GM12878 (cell line): ENCODE measurements at regions not wholly inside any gene's neighbourhood (a gene's known extent, or its start where the extent isn't known, plus 50 kb on each side); places are given as distances from the start of the nearest gene placed in this dataset.

Experiments
- ATAC-seq: fragments of 200-7000 bp; cut with Tn5 transposase; 3 replicates; pipeline ENCODE4 v1.9.1; 2020; ENCODE audit warnings: mild to moderate bottlenecking, moderate library complexity
- BruUV-seq: library from RNA; stranded (reverse); fragments of 400-500 nt; replicated peaks from 2 replicates; lab custom pipeline; 2021; lab: Mats Ljungman, UMichigan
- CTCF ChIA-PET: fragments of 300-600 bp; sonication (Branson Sonifier 250); formaldehyde crosslinking; extraction: SDS; loops from one replicate; lab custom pipeline; 2021; ENCODE audit warnings: inconsistent platforms; lab: Yijun Ruan, JAX
- POLR2A ChIA-PET: fragments of 350-600 bp; formaldehyde crosslinking; extraction: SDS; loops from one replicate; lab custom pipeline; 2021; ENCODE audit warnings: inconsistent platforms; lab: Charles Lee
- RAD21 ChIA-PET: fragments of 300-600 bp; sonication (Branson Sonifier 250); formaldehyde crosslinking; loops from one replicate; lab custom pipeline; 2023; ENCODE audit warnings: antibody characterized with exemption; ENCODE audit not compliant: unreplicated experiment; lab: Charles Lee
- SMC1A ChIA-PET: fragments of 300-600 bp; sonication (Branson Sonifier 250); formaldehyde crosslinking; loops from one replicate; lab custom pipeline; 2023; ENCODE audit not compliant: unreplicated experiment, uncharacterized antibody; lab: Charles Lee
- DNase-seq: peaks from one replicate; pipeline ENCODE4 v3.0.0-alpha.2; 2011; ENCODE audit warnings: low read depth, low spot score
- FAIRE-seq: peaks from 3 replicates; lab custom pipeline; 2011; peaks lifted over from hg19 to GRCh38; lab: Jason Lieb, UNC
- H2AFZ ChIP-seq: 2 replicates; pipeline ENCODE4 v1.6.0; 2011; ENCODE audit warnings: low read depth, low read length, control low read depth; ENCODE audit not compliant: control insufficient read depth
- H3K27ac ChIP-seq: 2 replicates; pipeline ENCODE4 v1.5.1; 2011; ENCODE audit warnings: control low read depth; ENCODE audit not compliant: control insufficient read depth, insufficient read depth
- H3K27me3 ChIP-seq, 2 experiments: replicated peaks in 1 of 2; 2 replicates each; pipeline versions ENCODE4 v1.6.0 to v1.6.1; 2011; ENCODE audit warnings: low read length in 1 of 2; ENCODE audit not compliant: control insufficient read depth in 2 of 2, insufficient read depth in 2 of 2
- H3K36me3 ChIP-seq, 2 experiments: 2 replicates each; pipeline ENCODE4 v1.5.1; 2011; ENCODE audit warnings: low read length in 1 of 2; ENCODE audit not compliant: control insufficient read depth in 2 of 2, insufficient read depth in 2 of 2
- H3K4me1 ChIP-seq: 2 replicates; pipeline ENCODE4 v1.6.1; 2011; ENCODE audit warnings: mild to moderate bottlenecking, low read length, moderate library complexity, mixed read lengths; ENCODE audit not compliant: control insufficient read depth, insufficient read depth
- H3K4me2 ChIP-seq: 2 replicates; pipeline ENCODE4 v1.6.0; 2011; ENCODE audit warnings: control low read depth; ENCODE audit not compliant: control insufficient read depth, insufficient read depth
- H3K4me3 ChIP-seq: fragments of 200-600 bp; sonication (generic); 2 replicates; pipeline ENCODE4 v1.5.1; 2016
- H3K79me2 ChIP-seq: 2 replicates; pipeline ENCODE4 v1.6.0; 2011; ENCODE audit warnings: low read length; ENCODE audit not compliant: control insufficient read depth, insufficient read depth
- H3K9ac ChIP-seq: 2 replicates; pipeline ENCODE4 v1.8.0; 2011; ENCODE audit warnings: low read length, control low read depth, mixed read lengths; ENCODE audit not compliant: control insufficient read depth, insufficient read depth
- H3K9me3 ChIP-seq: replicated peaks from 3 replicates; pipeline ENCODE4 v1.5.1; 2011; ENCODE audit warnings: mild to moderate bottlenecking, low read length; ENCODE audit not compliant: control insufficient read depth, insufficient read depth
- H4K20me1 ChIP-seq: 2 replicates; pipeline ENCODE4 v1.6.0; 2011; ENCODE audit not compliant: control insufficient read depth, insufficient read depth
- CBFB ChIP-seq: IDR thresholded peaks from 2 replicates; pipeline ENCODE4 v1.6.1; 2016; ENCODE audit warnings: antibody characterized with exemption, low read depth
- MXI1 ChIP-seq: fragments of 150-350 bp; IDR thresholded peaks from 2 replicates; pipeline ENCODE4 v1.6.1; 2011; ENCODE audit warnings: low read depth, mild to moderate bottlenecking, inconsistent platforms, low read length, improper control_type of control experiment
- RELB ChIP-seq: fragments of 450-650 bp; IDR thresholded peaks from 2 replicates; pipeline ENCODE4 v1.6.1; 2017; ENCODE audit warnings: low read depth, mild to moderate bottlenecking, moderate library complexity
- TCF12 ChIP-seq: IDR thresholded peaks from 2 replicates; pipeline ENCODE4 v1.6.1; 2011; ENCODE audit warnings: low read depth, mild to moderate bottlenecking, low read length
- WGBS: methylation state at CpG from one replicate; pipeline ENCODE4 v1.1.6; 2016; ENCODE audit warnings: low lambda C conversion rate; ENCODE audit not compliant: insufficient replicate concordance, insufficient coverage; ENCODE audit errors: missing lambda C conversion rate; 5-methylcytosine and 5-hydroxymethylcytosine counted together
- in situ Hi-C: fragments of 300-500 bp; cut with MboI; formaldehyde crosslinking; loops from 9 replicates; pipeline ENCODE4 v1.14.3; 2018; ENCODE audit warnings: mixed read lengths
- intact Hi-C: fragments of 100-400 bp; cut with micrococcal nuclease; formaldehyde crosslinking; loops from one replicate; pipeline ENCODE4 v1.14.2; 2022; ENCODE audit not compliant: unreplicated experiment
- TF ChIP-seq, protein P1 (sequence below): fragments of 450-650 bp; formaldehyde crosslinking; IDR thresholded peaks from 2 replicates; pipeline ENCODE4 v1.4.0; 2020; ENCODE audit warnings: mild to moderate bottlenecking, moderate library complexity
- TF ChIP-seq, protein P2 (sequence below): fragments of 450-650 bp; IDR thresholded peaks from 2 replicates; pipeline ENCODE4 v1.6.1; 2016; ENCODE audit warnings: mild to moderate bottlenecking

- FAIRE-seq: no peak
These were observed 265.9 kb upstream of the NOVA1 start for GRCh38 chr14:26863736-26864135.

More at GRCh38 chr14:26863736-26864135, 265.9 kb upstream of the NOVA1 start:
- no TSS peak for BruUV-seq
- SMC1A ChIA-PET: interaction anchor here (0.6 kb wide), 1 partner anchor 171 kb away, joined by 3 read pairs; no protein-coding TSS in a partner anchor
- H2AFZ ChIP-seq: no peak overlapping the region
- TF ChIP-seq RELB (no peak), TCF12 (no peak), CBFB (no peak), MXI1 (no peak)
- TF ChIP-seq, protein P1, sequence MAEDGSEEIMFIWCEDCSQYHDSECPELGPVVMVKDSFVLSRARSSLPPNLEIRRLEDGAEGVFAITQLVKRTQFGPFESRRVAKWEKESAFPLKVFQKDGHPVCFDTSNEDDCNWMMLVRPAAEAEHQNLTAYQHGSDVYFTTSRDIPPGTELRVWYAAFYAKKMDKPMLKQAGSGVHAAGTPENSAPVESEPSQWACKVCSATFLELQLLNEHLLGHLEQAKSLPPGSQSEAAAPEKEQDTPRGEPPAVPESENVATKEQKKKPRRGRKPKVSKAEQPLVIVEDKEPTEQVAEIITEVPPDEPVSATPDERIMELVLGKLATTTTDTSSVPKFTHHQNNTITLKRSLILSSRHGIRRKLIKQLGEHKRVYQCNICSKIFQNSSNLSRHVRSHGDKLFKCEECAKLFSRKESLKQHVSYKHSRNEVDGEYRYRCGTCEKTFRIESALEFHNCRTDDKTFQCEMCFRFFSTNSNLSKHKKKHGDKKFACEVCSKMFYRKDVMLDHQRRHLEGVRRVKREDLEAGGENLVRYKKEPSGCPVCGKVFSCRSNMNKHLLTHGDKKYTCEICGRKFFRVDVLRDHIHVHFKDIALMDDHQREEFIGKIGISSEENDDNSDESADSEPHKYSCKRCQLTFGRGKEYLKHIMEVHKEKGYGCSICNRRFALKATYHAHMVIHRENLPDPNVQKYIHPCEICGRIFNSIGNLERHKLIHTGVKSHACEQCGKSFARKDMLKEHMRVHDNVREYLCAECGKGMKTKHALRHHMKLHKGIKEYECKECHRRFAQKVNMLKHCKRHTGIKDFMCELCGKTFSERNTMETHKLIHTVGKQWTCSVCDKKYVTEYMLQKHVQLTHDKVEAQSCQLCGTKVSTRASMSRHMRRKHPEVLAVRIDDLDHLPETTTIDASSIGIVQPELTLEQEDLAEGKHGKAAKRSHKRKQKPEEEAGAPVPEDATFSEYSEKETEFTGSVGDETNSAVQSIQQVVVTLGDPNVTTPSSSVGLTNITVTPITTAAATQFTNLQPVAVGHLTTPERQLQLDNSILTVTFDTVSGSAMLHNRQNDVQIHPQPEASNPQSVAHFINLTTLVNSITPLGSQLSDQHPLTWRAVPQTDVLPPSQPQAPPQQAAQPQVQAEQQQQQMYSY: no peak
- TF ChIP-seq, protein P2, sequence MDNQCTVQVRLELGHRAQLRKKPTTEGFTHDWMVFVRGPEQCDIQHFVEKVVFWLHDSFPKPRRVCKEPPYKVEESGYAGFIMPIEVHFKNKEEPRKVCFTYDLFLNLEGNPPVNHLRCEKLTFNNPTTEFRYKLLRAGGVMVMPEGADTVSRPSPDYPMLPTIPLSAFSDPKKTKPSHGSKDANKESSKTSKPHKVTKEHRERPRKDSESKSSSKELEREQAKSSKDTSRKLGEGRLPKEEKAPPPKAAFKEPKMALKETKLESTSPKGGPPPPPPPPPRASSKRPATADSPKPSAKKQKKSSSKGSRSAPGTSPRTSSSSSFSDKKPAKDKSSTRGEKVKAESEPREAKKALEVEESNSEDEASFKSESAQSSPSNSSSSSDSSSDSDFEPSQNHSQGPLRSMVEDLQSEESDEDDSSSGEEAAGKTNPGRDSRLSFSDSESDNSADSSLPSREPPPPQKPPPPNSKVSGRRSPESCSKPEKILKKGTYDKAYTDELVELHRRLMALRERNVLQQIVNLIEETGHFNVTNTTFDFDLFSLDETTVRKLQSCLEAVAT: no peak
- no peaks in the 10 kb centered on the region for H3K36me3 ChIP-seq
- in situ Hi-C loops (no loop called here), intact Hi-C loops (no loop called here)
- DNase-seq (no peak), ATAC-seq (no peak)
- H3K4me1 ChIP-seq: no peaks in the 10 kb centered on the region
- CTCF ChIA-PET: no interaction called here
- no peaks in the 10 kb centered on the region for H3K9me3 ChIP-seq
- no peak overlapping the region for H3K4me2 ChIP-seq
- no peaks in the 10 kb centered on the region for H4K20me1 ChIP-seq
- POLR2A ChIA-PET: no interaction called here
- H3K27me3 ChIP-seq: no peaks in the 10 kb centered on the region
- H3K9ac ChIP-seq: no peak overlapping the region
- no peak overlapping the region for H3K27ac ChIP-seq
- no peaks in the 10 kb centered on the region for H3K79me2 ChIP-seq
- RAD21 ChIA-PET: no interaction called here
- 34% methylated on average over 5 of the region's 5 CpGs for WGBS
- no peak overlapping the region for H3K4me3 ChIP-seq
